Heart left ventricle (tissue), 13 donors: ENCODE measurements at regions not wholly inside any gene's neighbourhood (a gene's known extent, or its start where the extent isn't known, plus 50 kb on each side); places are given as distances from the start of the nearest gene placed in this dataset.

ENCODE experiments used
- CTCF ChIP-seq, 12 donors: fragments of 200-600 bp; sonication (generic) in 4 of 12; IDR thresholded peaks; one replicate each; pipeline versions ENCODE4 v1.5.0 to v1.8.0; 2018 to 2022; ENCODE audit warnings: antibody characterized with exemption in 12 of 12, mild to moderate bottlenecking in 5 of 12
- POLR2A ChIP-seq, 2 donors: fragments of 450-650 bp; IDR thresholded peaks; one replicate each; pipeline ENCODE4 v1.6.1; 2017; ENCODE audit warnings: antibody characterized with exemption in 2 of 2, mild to moderate bottlenecking in 2 of 2, moderate library complexity in 2 of 2
- donor health status: ischemic (EF 13 %, LVEDD 7.1; RV severe dilation, severe dysfunction).
- donor health status: DM: no; HTN: yes; CAD: no.
- donor health status: DM: no; HTN: no; CAD: no.
- donor health status: ischemic (EF 25% LVEDD 6.9; RV normal size, moderate dysfunction).
- donor health status: ischemic (EF 25% LVEDD 5.7; RV mildly dilated, moderate dysfunction).
- donor health status: ischemic (EF 35%, LVEDD 5.7; RV mildly dilated, moderate dysfunction).
- donor health status: nonischemic (EF 11% LVEDD 7.7; RV severe dilation, severe dysfunction).
- donor health status: DM: yes; HTN: yes; CAD: no.
- donor health status: PGD.
- donor health status: ischemic (EF 29% LVEDD 5.4; RV normal size, mild dysfunction).
- donor health status: nonischemic (EF 23%, LVEDD 6.1; RV moderate dilation, normal function).

- no peak for TF ChIP-seq CTCF (IDR thresholded peaks at IDR 0.05)
- TF ChIP-seq POLR2A (IDR thresholded peaks at IDR 0.05), result no peak
Measured at GRCh38 chr13:103515410-103515809, 449.2 kb upstream of the SLC10A2 start.
